NCI-H2196 treated with DMSO at 0.1 percent for 48 hours (cell line): ENCODE measurements at regions not wholly inside any gene's neighbourhood (a gene's known extent, or its start where the extent isn't known, plus 50 kb on each side); places are given as distances from the start of the nearest gene placed in this dataset.

Experiments used
- DNase-seq: peaks from one replicate; lab custom pipeline; 2025; ENCODE audit not compliant: unreplicated experiment; lab: John Stamatoyannopoulos, UW

DNA sequence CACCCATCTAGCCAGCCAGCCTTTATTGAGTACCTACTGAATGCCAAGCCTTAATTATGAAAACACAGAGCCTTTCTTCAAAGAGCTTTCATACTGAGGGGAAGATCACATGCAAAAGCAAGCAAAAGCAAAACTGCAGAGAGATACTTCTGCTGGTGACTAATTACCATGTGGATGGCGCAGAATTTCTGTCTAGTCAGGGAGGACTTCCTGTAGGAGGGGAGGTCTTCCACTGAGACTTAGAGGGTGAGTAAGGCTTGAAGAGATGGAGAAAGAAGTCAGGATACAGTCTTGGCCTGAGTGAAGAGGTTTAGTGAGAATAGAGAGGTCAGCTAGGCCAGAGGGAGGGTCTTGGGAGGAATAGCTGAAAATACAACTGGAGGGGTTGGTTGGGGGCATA, 53.9 kb upstream of the CCL2 start:
- DNase-seq: no peak

- no peak for DNase-seq
These were observed 53.3 kb upstream of the CCL2 start for GRCh38 chr17:34201767-34202166.

- no peak for DNase-seq
These were observed 52.0 kb upstream of the CCL2 start for GRCh38 chr17:34203018-34203638.

- no peak for DNase-seq
These were observed 50.7 kb upstream of the CCL2 start for GRCh38 chr17:34204402-34204801.
